Panc1 (cell line): ENCODE measurements at regions not wholly inside any gene's neighbourhood (a gene's known extent, or its start where the extent isn't known, plus 50 kb on each side); places are given as distances from the start of the nearest gene placed in this dataset.

Source experiments
- ATAC-seq: fragments of 200-7000 bp; cut with Tn5 transposase; 2 replicates; pipeline ENCODE4 v1.9.1; 2020; ENCODE audit warnings: mild to moderate bottlenecking, moderate library complexity
- BruUV-seq: library from RNA; stranded (reverse); fragments of 400-500 nt; replicated peaks from 2 replicates; lab custom pipeline; 2021; lab: Mats Ljungman, UMichigan
- CTCF ChIA-PET: fragments of 300-600 bp; sonication (Branson Sonifier 250); formaldehyde crosslinking; loops from one replicate; lab custom pipeline; 2022; ENCODE audit warnings: antibody characterized with exemption; lab: Charles Lee
- POLR2A ChIA-PET: fragments of 300-600 bp; sonication (Branson Sonifier 250); formaldehyde crosslinking; loops from one replicate; lab custom pipeline; 2022; ENCODE audit warnings: antibody characterized with exemption; lab: Charles Lee
- DNase-seq: peaks from one replicate; pipeline ENCODE4 v3.0.0-alpha.2; 2010; ENCODE audit warnings: low read depth, low spot score
- H3K27ac ChIP-seq: 2 replicates; pipeline ENCODE4 v1.5.1; 2011; ENCODE audit warnings: mild to moderate bottlenecking, low read length, inconsistent platforms
- H3K27me3 ChIP-seq: fragments of 200-500 bp; sonication (Bioruptor generic); 2 replicates; pipeline ENCODE4 v1.6.0; 2014; ENCODE audit warnings: low read length, inconsistent platforms; ENCODE audit not compliant: control insufficient read depth, insufficient read depth
- H3K36me3 ChIP-seq: fragments of 200-500 bp; sonication (Bioruptor generic); 2 replicates; pipeline ENCODE4 v1.5.1; 2014; ENCODE audit warnings: inconsistent platforms, mild to moderate bottlenecking, low read length, moderate library complexity; ENCODE audit not compliant: control insufficient read depth, insufficient read depth
- H3K4me1 ChIP-seq: 2 replicates; pipeline ENCODE4 v1.5.1; 2011; ENCODE audit warnings: inconsistent platforms, mild to moderate bottlenecking, low read length, moderate library complexity; ENCODE audit not compliant: control insufficient read depth, insufficient read depth
- H3K4me3 ChIP-seq, 2 experiments: 2 replicates each; pipeline ENCODE4 v1.5.1; 2011 to 2012; ENCODE audit warnings: low read depth in 2 of 2, low read length in 2 of 2, mild to moderate bottlenecking in 2 of 2, inconsistent platforms in 1 of 2, moderate library complexity in 1 of 2
- H3K9me3 ChIP-seq: fragments of 200-500 bp; sonication (Bioruptor generic); 2 replicates; pipeline ENCODE4 v1.5.1; 2014; ENCODE audit warnings: low read depth, mild to moderate bottlenecking, inconsistent platforms, low read length, moderate library complexity; ENCODE audit not compliant: control insufficient read depth, insufficient read depth
- CTCF ChIP-seq: fragments of 450-650 bp; IDR thresholded peaks from 2 replicates; pipeline ENCODE4 v1.5.1; 2017; ENCODE audit warnings: mild to moderate bottlenecking
- POLR2AphosphoS5 ChIP-seq: IDR thresholded peaks from 2 replicates; pipeline ENCODE4 v1.6.1; 2012; ENCODE audit warnings: mild to moderate bottlenecking, low read depth, low read length, moderate library complexity
- REST ChIP-seq, 2 experiments: IDR thresholded peaks; 2 replicates each; pipeline ENCODE4 v1.6.1; 2011 to 2012; ENCODE audit warnings: low read depth in 2 of 2, control low read depth in 1 of 2, low read length in 1 of 2, mild to moderate bottlenecking in 1 of 2, moderate library complexity in 1 of 2; ENCODE audit not compliant: insufficient read depth in 1 of 2
- SIN3A ChIP-seq: IDR thresholded peaks from 2 replicates; pipeline ENCODE4 v1.6.1; 2012; ENCODE audit warnings: low read depth, mild to moderate bottlenecking, low read length, moderate library complexity, borderline replicate concordance; ENCODE audit not compliant: insufficient read depth
- TCF7L2 ChIP-seq: IDR thresholded peaks from 2 replicates; pipeline ENCODE4 v1.6.1; 2011; ENCODE audit warnings: mild to moderate bottlenecking, low read depth, low read length, inconsistent platforms
- in situ Hi-C: cut with HindIII; loops from 2 replicates; pipeline ENCODE4 v1.10.0; 2016; ENCODE audit warnings: low sequenced_read_pairs, low pct_unique_long_range_greater_than_20kb
- intact Hi-C: fragments of 100-400 bp; cut with micrococcal nuclease; formaldehyde crosslinking; loops from one replicate; pipeline ENCODE4 v1.10.0; 2022; ENCODE audit not compliant: unreplicated experiment

GRCh38 chr7:131007439-131008330, 273.7 kb upstream of the KLF14 start:
- BruUV-seq = no TSS peak
- in situ Hi-C loops (no loop called here), intact Hi-C loops (loop anchor here (5.0 kb wide), 1 partner anchor 110 kb away; no protein-coding TSS in a partner anchor)
- H3K36me3 ChIP-seq = no peaks in the 10 kb centered on the region
- H3K27ac ChIP-seq = peak overlapping the region; percentile 95
- peak overlapping the region; percentile 10 to 25; a peak in 3 of 4 replicates for H3K4me3 ChIP-seq
- ChIA-PET CTCF (interaction anchor here (1.0 to 1.7 kb wide), 3 partner anchors 26 to 47 kb away, joined by 4 to 6 read pairs (median 5); no protein-coding TSS in a partner anchor), POLR2A (interaction anchor here (0.5 kb wide), 1 partner anchor 119 kb away, joined by 3 read pairs; no protein-coding TSS in a partner anchor)
- ATAC-seq (peak; percentile 95), DNase-seq (peak; percentile 88)
- peaks cover 54% of the 10 kb centered on the region for H3K4me1 ChIP-seq
- no peaks in the 10 kb centered on the region for H3K27me3 ChIP-seq
- H3K9me3 ChIP-seq = peaks cover 10% of the 10 kb centered on the region; the same call in 1 of the 2 replicates
- TF ChIP-seq REST (IDR thresholded peaks at IDR 0.05; ENCODE audit: insufficient read depth in 1 of 2, low read depth in 2 of 2, low read length in 1 of 2) (no peak), TCF7L2 (no peak), CTCF (peak; percentile 77), POLR2AphosphoS5 (0 out of 2 replicates have a peak, but pooled peaks have one; percentile 34), SIN3A (no peak)

GRCh38 chr7:131008840-131009711, 275.1 kb upstream of the KLF14 start:
- Histone ChIP-seq H3K36me3 (no peaks in the 10 kb centered on the region), H3K9me3 (no peaks in the 10 kb centered on the region), H3K4me1 (peaks cover 61% of the 10 kb centered on the region), H3K27me3 (no peaks in the 10 kb centered on the region), H3K27ac (peak overlapping the region; percentile 95), H3K4me3 (no peak overlapping the region)
- TF ChIP-seq POLR2AphosphoS5 = no peak
- POLR2A ChIA-PET = interaction anchor here (0.6 to 1.0 kb wide), 3 partner anchors 12 to 127 kb away, joined by 3 to 13 read pairs (median 5); no protein-coding TSS in a partner anchor
- intact Hi-C loops = loop anchor here (5.0 kb wide), 1 partner anchor 112 kb away; no protein-coding TSS in a partner anchor
- no TSS peak for BruUV-seq
- in situ Hi-C loops = no loop called here
- ATAC-seq (no peak), DNase-seq (no peak)
- CTCF ChIA-PET = interaction anchor here (0.5 to 1.3 kb wide), 3 partner anchors 27 to 123 kb away, joined by 5 to 7 read pairs (median 6); no protein-coding TSS in a partner anchor
